Stomach (tissue), 4 donors: ENCODE measurements at regions not wholly inside any gene's neighbourhood (a gene's known extent, or its start where the extent isn't known, plus 50 kb on each side); places are given as distances from the start of the nearest gene placed in this dataset.

Experiments used
- POLR2A ChIP-seq, 4 donors: fragments of 450-650 bp; IDR thresholded peaks; one replicate each; pipeline ENCODE4 v1.6.1; 2016; ENCODE audit warnings: antibody characterized with exemption in 4 of 4, control low read depth in 2 of 4, mild to moderate bottlenecking in 1 of 4, moderate library complexity in 1 of 4
- POLR2AphosphoS5 ChIP-seq, 3 donors: sonication (generic); formaldehyde crosslinking; IDR thresholded peaks; one replicate each; pipeline ENCODE4 v1.6.1; 2016; ENCODE audit warnings: antibody characterized with exemption in 3 of 3
- TF ChIP-seq, protein P1 (sequence below), 7 experiments: fragments of 450-650 bp in 4 of 7; fragments of 200-600 bp in 3 of 7; sonication (generic) in 3 of 7; IDR thresholded peaks; one replicate each; pipeline ENCODE4 v1.5.1; 2016 to 2019; ENCODE audit warnings: antibody characterized with exemption in 7 of 7, control low read depth in 2 of 7, mild to moderate bottlenecking in 1 of 7

- TF ChIP-seq POLR2AphosphoS5 (IDR thresholded peaks at IDR 0.05) (no peak), POLR2A (IDR thresholded peaks at IDR 0.05) (no peak)
- TF ChIP-seq, protein P1, sequence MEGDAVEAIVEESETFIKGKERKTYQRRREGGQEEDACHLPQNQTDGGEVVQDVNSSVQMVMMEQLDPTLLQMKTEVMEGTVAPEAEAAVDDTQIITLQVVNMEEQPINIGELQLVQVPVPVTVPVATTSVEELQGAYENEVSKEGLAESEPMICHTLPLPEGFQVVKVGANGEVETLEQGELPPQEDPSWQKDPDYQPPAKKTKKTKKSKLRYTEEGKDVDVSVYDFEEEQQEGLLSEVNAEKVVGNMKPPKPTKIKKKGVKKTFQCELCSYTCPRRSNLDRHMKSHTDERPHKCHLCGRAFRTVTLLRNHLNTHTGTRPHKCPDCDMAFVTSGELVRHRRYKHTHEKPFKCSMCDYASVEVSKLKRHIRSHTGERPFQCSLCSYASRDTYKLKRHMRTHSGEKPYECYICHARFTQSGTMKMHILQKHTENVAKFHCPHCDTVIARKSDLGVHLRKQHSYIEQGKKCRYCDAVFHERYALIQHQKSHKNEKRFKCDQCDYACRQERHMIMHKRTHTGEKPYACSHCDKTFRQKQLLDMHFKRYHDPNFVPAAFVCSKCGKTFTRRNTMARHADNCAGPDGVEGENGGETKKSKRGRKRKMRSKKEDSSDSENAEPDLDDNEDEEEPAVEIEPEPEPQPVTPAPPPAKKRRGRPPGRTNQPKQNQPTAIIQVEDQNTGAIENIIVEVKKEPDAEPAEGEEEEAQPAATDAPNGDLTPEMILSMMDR (IDR thresholded peaks at IDR 0.05) = no peak
Measured at GRCh38 chr10:4326647-4327046, 499.4 kb upstream of the AKR1E2 start.
